ENCODE measurements at regions not wholly inside any gene's neighbourhood (a gene's known extent, or its start where the extent isn't known, plus 50 kb on each side); places are given as distances from the start of the nearest gene placed in this dataset.
"Not testable (repeated sequence)": the region's sequence is repeated elsewhere in the genome, so short reads cannot be mapped to it uniquely, and the experiment has no call there.

DNA sequence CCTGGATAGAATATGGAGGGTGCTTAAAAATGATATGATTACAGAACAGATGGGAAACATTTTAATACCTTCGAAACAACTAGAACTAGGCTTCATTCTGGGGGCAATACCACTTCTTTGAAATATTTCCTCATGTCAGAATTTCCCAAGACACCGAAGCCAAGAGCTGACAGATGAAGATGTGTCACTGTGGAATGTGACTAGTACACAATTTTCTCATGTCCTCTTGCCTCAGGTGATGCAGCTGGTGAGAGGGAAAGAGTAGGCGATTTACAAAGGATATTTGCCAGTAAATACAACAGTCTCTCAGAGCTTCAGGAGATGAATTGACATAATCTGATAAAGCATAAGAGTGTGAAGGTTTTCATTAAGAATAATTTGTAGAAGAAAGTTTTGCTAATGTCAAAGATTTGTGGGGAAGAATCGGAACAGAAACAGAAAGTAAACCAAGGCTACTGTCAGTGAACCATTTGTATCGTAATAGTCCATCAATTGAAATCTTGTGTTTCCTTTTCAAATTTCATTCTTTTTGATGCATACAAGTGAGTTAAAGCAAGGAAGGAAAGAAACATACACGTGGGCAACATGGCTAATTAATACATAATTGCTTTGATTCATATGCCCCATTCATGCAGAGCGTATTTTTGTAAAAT, 164.7 kb upstream of the CCN2 start:
- TF ChIP-seq, protein P1, sequence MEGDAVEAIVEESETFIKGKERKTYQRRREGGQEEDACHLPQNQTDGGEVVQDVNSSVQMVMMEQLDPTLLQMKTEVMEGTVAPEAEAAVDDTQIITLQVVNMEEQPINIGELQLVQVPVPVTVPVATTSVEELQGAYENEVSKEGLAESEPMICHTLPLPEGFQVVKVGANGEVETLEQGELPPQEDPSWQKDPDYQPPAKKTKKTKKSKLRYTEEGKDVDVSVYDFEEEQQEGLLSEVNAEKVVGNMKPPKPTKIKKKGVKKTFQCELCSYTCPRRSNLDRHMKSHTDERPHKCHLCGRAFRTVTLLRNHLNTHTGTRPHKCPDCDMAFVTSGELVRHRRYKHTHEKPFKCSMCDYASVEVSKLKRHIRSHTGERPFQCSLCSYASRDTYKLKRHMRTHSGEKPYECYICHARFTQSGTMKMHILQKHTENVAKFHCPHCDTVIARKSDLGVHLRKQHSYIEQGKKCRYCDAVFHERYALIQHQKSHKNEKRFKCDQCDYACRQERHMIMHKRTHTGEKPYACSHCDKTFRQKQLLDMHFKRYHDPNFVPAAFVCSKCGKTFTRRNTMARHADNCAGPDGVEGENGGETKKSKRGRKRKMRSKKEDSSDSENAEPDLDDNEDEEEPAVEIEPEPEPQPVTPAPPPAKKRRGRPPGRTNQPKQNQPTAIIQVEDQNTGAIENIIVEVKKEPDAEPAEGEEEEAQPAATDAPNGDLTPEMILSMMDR (IDR thresholded peaks at IDR 0.05; ENCODE audit: insufficient read depth, low read depth, low read length, missing control alignments) = no peak
- H3K4me3 ChIP-seq (ENCODE audit: low read length) = no peak overlapping the region
- DNase-seq (ENCODE audit: low read depth) = peak; percentile 91

DNA sequence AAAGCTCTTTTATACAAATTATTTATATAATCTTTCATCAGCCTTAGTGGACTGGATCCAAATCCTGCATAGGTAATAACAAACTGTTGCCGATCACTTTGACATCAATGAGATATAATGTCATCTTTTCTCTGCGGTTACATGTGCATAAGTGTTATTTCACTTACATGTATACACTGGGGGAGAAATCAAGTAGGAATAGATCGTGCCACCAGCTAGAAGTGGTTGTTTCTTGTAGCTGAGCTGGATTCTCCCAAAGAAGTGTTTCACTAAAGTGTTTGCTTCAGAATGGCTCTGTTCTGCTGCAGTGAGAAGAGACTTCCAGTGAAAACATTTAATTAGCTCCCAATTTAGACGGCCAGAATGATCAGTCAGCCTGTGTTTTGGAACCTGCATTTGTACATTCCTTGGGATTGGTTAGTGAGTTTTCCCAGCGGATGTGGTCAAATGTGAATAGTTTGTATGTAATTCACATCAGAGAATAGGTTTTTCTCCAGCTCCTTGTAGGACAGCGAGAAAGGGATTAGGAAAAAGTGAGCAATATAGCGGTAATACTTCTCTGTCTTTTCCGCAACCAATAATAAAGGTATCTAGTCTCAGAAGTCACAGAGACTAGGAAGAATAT, 163.1 kb upstream of the CCN2 start:
- peak; percentile 23 for DNase-seq (ENCODE audit: low read depth)
- no peak overlapping the region for H3K4me3 ChIP-seq (ENCODE audit: low read length)
- TF ChIP-seq, protein P1 (IDR thresholded peaks at IDR 0.05; ENCODE audit: insufficient read depth, low read depth, low read length, missing control alignments) = no peak

DNA sequence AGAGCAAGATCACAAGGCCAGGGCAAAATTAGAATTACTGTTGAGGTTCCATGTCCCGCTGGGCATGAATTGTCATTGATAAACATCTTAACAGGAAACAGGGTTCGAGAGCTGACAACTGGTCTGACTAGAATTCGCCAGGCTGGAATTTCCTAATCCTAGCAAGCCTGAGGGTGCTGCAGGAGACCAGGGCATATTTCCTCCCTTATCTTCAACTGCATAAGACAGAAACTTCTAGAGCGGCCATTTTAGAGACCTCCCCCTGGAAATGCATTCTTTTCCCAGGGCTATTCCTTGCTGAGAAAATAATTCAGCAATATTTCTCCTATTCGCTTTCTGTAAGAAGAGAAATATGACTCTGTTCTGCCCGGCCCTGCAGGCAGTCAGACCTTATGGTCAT, 158.6 kb upstream of the CCN2 start:
- DNase-seq (ENCODE audit: low read depth); H3K4me3 ChIP-seq (ENCODE audit: low read length): not testable (repeated sequence)

DNA sequence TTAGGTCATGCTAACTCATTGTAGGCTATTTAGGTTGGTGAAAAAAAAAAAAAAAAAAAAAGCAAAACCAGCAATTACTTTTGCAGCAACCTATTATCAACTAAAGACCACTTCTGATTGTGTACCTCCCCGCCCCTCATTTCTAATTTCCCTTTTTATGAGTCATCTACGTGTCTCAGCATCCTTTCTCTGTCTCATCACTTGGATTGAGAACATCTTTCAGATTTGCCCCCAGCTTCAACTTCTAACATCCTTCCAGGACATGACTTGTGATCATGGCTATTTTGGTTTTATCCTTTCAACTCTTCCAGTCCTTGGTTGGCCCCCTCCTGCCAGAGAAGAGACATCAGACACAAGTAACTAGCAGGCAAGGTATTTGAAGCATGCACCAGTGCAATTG, 156.7 kb upstream of the CCN2 start:
- H3K4me3 ChIP-seq (ENCODE audit: low read length) = no peak overlapping the region
- TF ChIP-seq, protein P1 (IDR thresholded peaks at IDR 0.05; ENCODE audit: insufficient read depth, low read depth, low read length, missing control alignments) = no peak
- no peak for DNase-seq (ENCODE audit: low read depth)

DNA sequence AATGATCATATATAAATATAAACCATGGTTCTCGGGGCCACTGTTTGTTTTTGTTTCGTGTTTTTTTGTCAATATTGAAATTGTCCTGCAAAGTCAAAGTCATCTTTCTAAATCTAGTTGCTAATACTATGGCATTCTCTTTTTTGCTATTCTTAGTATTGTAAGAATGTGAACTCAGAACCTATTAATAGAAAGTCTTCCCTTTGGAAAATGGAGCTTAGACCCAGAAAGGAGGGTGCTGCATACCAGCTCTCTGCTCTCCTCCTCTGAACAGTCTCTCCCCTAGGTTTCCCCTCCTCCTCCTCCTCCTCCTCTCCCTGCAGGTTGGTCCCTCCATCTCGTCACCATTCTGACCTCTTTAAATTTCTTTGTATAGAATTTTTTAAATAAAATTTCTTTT, 150.4 kb upstream of the CCN2 start:
- no peak overlapping the region for H3K4me3 ChIP-seq (ENCODE audit: low read length)
- no peak for DNase-seq (ENCODE audit: low read depth)
- TF ChIP-seq, protein P1 (IDR thresholded peaks at IDR 0.05; ENCODE audit: insufficient read depth, low read depth, low read length, missing control alignments) = no peak

DNA sequence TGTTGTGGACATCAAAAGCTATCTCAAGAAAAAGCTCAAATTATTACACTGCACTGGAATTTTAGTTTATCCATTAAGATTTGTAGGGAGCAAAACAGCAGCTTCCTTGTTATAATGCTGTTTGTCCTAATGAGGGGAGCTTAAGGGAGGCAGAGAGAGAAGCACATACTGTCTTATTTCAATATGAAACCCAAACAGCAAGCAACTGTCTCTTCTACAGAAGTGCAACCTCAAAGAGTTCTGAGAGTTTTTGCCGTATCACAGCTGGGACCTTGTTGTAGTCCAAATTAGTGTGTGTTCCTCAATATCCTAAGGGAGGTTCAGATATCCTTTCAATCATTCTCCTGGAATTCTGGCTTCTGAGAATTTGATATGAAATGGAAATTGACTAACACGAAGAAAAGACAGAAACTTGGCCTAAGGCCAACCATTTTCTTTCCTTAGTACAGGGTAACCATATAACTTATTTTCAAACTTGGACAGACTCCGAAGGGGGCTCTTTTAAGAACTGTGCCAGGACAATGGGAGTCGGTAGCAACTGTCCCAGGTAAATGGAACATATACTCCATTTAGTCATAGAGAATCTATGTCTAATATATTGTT, 149.3 kb upstream of the CCN2 start:
- no peak for DNase-seq (ENCODE audit: low read depth)
- no peak overlapping the region for H3K4me3 ChIP-seq (ENCODE audit: low read length)
- TF ChIP-seq, protein P1 (IDR thresholded peaks at IDR 0.05; ENCODE audit: insufficient read depth, low read depth, low read length, missing control alignments) = no peak

DNA sequence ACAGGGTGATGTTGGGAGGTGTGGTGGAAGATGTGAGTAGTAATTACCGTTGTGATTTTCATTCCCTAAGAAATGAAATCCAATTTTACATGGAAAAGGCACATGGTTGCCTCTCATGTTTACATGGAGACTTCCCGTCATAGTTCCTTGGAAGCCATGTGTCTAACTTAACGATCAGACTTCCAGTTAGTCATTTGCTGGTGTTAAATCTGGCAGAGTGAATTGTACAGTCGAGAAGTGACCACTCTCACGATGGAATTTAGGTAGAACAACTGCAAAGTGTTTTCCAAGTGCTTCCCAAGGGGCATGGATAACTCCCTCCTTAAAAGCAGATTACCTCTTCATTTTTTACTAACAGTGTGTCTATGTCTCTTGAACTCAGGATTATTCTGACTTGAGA, 145.8 kb upstream of the CCN2 start:
- TF ChIP-seq, protein P1 (IDR thresholded peaks at IDR 0.05; ENCODE audit: insufficient read depth, low read depth, low read length, missing control alignments) = no peak
- no peak for DNase-seq (ENCODE audit: low read depth)
- no peak overlapping the region for H3K4me3 ChIP-seq (ENCODE audit: low read length)
